ENCODE measurements at regions not wholly inside any gene's neighbourhood (a gene's known extent, or its start where the extent isn't known, plus 50 kb on each side); places are given as distances from the start of the nearest gene placed in this dataset.

DNA sequence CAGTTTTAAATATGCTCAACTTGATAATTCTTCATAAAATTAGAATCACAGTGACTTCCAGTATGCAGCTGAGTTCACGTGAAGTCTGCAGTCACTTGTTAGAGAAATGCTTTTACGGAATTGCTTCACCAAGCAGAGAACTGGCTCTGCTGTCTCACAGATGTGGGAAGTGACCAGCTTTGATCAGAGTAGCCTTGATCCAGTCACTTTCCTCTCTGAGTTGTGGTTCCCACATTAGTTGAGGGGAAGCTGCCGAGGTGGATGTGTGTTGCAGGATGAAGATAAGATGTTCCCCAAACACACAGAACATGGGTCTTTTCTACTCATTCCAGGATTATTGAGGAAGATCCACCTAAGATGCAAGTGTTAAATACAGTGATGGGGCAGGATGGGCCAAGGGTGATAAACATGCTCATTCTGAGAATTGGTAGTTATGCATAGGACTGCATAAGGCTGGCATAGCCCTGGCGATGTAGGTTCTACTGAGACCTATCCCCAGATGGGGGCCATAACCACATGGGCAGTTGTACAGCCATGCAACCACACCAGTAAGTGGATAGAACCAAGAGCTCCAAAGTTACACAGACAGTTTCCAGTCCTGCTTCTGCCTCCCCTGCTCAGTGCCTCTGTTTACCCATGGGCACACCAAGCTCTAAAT is 168.9 kb upstream of the MAF start:
- Mint-ChIP-seq H3K4me3 (peak overlapping the region; percentile 89), H3K9me3 (no peaks in the 10 kb centered on the region), H3K27ac (peak overlapping the region; percentile 99), H3K36me3 (no peaks in the 10 kb centered on the region), H3K27me3 (ENCODE audit: low read depth) (no peaks in the 10 kb centered on the region), H3K4me1 (peaks cover 53% of the 10 kb centered on the region)
- no peak for DNase-seq (ENCODE audit: low spot score in 2 of 2, unreplicated experiment in 2 of 2)
- TF ChIP-seq, protein P1, sequence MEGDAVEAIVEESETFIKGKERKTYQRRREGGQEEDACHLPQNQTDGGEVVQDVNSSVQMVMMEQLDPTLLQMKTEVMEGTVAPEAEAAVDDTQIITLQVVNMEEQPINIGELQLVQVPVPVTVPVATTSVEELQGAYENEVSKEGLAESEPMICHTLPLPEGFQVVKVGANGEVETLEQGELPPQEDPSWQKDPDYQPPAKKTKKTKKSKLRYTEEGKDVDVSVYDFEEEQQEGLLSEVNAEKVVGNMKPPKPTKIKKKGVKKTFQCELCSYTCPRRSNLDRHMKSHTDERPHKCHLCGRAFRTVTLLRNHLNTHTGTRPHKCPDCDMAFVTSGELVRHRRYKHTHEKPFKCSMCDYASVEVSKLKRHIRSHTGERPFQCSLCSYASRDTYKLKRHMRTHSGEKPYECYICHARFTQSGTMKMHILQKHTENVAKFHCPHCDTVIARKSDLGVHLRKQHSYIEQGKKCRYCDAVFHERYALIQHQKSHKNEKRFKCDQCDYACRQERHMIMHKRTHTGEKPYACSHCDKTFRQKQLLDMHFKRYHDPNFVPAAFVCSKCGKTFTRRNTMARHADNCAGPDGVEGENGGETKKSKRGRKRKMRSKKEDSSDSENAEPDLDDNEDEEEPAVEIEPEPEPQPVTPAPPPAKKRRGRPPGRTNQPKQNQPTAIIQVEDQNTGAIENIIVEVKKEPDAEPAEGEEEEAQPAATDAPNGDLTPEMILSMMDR (IDR thresholded peaks at IDR 0.05; ENCODE audit: unreplicated experiment), result no peak

DNA sequence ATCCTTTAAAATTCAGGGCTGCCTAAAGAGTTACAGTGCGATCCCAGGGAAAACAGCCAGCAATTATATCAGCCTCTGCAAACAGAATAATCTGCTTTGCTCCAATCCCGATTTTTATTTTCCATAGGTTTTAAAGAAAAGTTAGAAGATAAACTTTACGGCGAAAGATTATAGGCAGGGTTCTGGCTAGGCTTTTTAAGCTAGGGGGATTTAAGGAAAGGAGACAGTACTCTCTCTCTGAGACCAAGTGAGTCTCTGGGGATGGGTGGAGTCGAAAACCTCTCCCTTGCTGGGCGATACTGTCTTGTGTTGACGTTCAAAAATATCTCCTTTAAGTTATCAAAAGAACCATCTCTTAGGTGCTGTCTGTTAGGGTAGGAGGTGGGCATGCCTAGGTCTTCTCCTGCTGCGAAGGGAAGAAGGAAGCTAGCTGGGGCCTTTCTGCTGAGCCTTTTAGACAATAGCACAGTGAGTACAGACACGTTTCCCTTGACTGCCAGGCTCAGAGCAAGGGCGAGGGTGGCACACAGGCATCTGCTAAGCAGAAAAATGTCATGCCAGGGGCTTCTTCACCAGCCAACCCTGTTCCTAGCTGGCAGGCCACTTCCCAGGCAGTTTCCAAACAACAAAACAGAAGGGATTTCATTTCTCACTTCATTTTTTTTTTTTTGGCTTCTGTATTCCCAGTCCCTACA is 167.9 kb upstream of the MAF start:
- peaks cover 46% of the 10 kb centered on the region for H3K4me1 Mint-ChIP-seq
- H3K27me3 Mint-ChIP-seq (ENCODE audit: low read depth), result no peaks in the 10 kb centered on the region
- peak overlapping the region; percentile 99 for H3K27ac Mint-ChIP-seq
- no peak for DNase-seq (ENCODE audit: low spot score in 2 of 2, unreplicated experiment in 2 of 2)
- no peaks in the 10 kb centered on the region for H3K36me3 Mint-ChIP-seq
- peak overlapping the region; percentile 34 for H3K4me3 Mint-ChIP-seq
- TF ChIP-seq, protein P1 (IDR thresholded peaks at IDR 0.05; ENCODE audit: unreplicated experiment), result no peak
- H3K9me3 Mint-ChIP-seq, result no peaks in the 10 kb centered on the region

DNA sequence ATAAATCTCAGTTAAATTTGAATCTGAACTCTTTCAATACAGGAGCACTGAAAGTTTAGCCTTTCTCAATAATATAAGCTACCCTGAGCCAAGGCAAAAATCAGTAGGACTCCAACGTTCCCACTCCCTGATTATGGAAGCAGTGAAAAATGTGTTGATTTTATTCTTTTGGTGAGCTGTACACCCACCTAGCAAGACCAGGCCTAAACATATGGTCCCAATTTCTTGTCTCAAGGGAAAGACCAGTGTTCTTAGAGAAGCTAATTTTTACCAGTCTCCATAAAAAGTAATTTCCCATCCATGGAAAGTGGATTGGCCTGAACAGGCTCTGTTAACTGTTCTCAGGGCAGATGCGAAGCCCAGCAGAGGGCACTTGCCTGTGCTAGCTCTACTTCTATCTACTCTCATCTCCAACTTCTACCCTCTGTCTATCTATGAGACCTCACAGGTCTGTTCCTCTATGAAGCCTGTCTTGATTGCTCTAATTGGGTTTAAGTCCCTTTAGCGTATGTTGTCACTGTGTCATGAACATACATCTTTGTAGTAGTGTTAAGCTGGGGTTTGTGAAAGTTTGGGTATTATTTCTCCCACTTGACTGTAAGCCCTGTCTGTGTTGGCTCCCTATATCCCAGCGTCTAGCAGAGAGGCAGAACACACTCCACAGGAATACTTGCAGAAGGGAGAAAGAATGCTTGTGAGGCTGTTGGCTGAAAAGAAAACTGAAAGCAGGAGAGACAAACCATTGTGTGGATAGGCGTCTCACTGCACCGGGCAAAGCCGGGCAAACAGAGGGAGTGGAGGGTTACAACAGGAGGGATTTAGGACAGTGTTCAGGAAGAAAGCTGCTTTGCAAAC is 167.1 kb upstream of the MAF start:
- Mint-ChIP-seq H3K36me3 (no peaks in the 10 kb centered on the region), H3K4me1 (peaks cover 46% of the 10 kb centered on the region), H3K27me3 (ENCODE audit: low read depth) (no peaks in the 10 kb centered on the region), H3K9me3 (no peaks in the 10 kb centered on the region), H3K27ac (peak overlapping the region; percentile 99), H3K4me3 (peak overlapping the region; percentile 34)
- no peak for DNase-seq (ENCODE audit: low spot score in 2 of 2, unreplicated experiment in 2 of 2)
- TF ChIP-seq, protein P1 (IDR thresholded peaks at IDR 0.05; ENCODE audit: unreplicated experiment), result no peak

DNA sequence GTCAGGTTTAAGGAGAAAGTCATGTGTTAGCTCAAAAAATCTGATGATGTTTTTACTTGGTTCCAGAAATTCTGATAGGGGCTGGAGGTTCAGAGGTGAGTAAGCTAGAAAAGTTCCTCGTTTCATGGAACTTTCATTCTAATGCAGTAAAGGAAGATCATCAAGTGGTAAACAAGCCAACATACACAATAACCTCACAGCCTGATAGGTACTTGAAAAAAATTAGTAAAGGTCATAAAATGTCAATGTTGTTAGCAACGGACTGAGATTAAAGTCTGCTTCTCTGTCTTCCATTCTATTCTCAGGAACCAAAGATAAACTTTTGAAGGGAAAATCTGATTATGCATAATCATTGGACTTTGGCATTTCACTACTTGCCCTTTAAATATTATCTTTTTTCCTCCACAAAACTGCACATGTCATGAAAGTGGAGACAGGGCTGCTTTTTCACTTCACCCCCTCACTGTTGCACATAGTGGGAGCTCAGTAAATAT is 165.4 kb upstream of the MAF start:
- Mint-ChIP-seq H3K4me3 (no peak overlapping the region), H3K9me3 (no peaks in the 10 kb centered on the region)
- TF ChIP-seq, protein P1 (IDR thresholded peaks at IDR 0.05; ENCODE audit: unreplicated experiment), result no peak

DNA sequence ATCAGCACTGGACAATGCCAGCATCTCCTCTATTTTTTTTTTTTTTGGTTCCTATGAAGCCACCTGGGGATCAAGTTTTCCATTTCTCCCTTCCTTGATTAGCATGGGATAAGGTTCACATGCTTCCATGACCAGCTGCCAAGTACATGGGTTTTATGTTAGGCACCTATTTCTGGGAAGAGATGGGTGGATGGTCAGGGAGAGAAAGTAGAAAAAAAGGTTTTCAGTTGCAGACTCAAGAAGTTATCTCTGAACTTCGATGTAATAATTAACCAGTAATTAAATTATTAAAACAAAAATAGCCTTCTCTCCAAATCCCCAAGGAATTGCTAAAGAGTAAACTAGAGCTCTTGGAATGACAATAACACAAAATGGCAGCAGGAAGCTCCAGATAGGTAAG is 164.9 kb upstream of the MAF start:
- no peaks in the 10 kb centered on the region for H3K27me3 Mint-ChIP-seq (ENCODE audit: low read depth)
- no peaks in the 10 kb centered on the region for H3K9me3 Mint-ChIP-seq
- no peak overlapping the region for H3K4me3 Mint-ChIP-seq
- TF ChIP-seq, protein P1 (IDR thresholded peaks at IDR 0.05; ENCODE audit: unreplicated experiment), result no peak
- no peak overlapping the region for H3K27ac Mint-ChIP-seq
- DNase-seq (ENCODE audit: low spot score in 2 of 2, unreplicated experiment in 2 of 2), result no peak
- no peaks in the 10 kb centered on the region for H3K36me3 Mint-ChIP-seq
- peaks cover 29% of the 10 kb centered on the region for H3K4me1 Mint-ChIP-seq

More for the DNA sequence above, 165.4 kb upstream of the MAF start:
- Mint-ChIP-seq H3K27ac (no peak overlapping the region), H3K4me1 (peaks cover 34% of the 10 kb centered on the region), H3K27me3 (ENCODE audit: low read depth) (no peaks in the 10 kb centered on the region), H3K36me3 (no peaks in the 10 kb centered on the region)
- no peak for DNase-seq (ENCODE audit: low spot score in 2 of 2, unreplicated experiment in 2 of 2)
